A673 (cell line): ENCODE measurements at regions not wholly inside any gene's neighbourhood (a gene's known extent, or its start where the extent isn't known, plus 50 kb on each side); places are given as distances from the start of the nearest gene placed in this dataset.

Experiments
- EZH2 ChIP-seq: fragments of 200-600 bp; sonication (generic); IDR thresholded peaks from 2 replicates; pipeline ENCODE4 v1.6.1; 2017; ENCODE audit warnings: borderline replicate concordance, low read depth, mild to moderate bottlenecking, mixed read lengths, antibody characterized with exemption, low read length; ENCODE audit not compliant: poor library complexity, severe bottlenecking
- TF ChIP-seq, protein P1 (sequence below): fragments of 300-800, 200-600 bp; sonication (generic); conservative IDR thresholded peaks from 2 replicates; pipeline ENCODE4 v1.5.1; 2017; ENCODE audit warnings: low read depth, mild to moderate bottlenecking, antibody characterized with exemption, low read length, moderate library complexity, mixed read lengths

GRCh38 chr4:175961604-175962003, 104.0 kb upstream of the WDR17 start:
- no peak for TF ChIP-seq EZH2
- TF ChIP-seq, protein P1, sequence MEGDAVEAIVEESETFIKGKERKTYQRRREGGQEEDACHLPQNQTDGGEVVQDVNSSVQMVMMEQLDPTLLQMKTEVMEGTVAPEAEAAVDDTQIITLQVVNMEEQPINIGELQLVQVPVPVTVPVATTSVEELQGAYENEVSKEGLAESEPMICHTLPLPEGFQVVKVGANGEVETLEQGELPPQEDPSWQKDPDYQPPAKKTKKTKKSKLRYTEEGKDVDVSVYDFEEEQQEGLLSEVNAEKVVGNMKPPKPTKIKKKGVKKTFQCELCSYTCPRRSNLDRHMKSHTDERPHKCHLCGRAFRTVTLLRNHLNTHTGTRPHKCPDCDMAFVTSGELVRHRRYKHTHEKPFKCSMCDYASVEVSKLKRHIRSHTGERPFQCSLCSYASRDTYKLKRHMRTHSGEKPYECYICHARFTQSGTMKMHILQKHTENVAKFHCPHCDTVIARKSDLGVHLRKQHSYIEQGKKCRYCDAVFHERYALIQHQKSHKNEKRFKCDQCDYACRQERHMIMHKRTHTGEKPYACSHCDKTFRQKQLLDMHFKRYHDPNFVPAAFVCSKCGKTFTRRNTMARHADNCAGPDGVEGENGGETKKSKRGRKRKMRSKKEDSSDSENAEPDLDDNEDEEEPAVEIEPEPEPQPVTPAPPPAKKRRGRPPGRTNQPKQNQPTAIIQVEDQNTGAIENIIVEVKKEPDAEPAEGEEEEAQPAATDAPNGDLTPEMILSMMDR: no peak
